SK-MEL-5 (cell line): ENCODE measurements at regions not wholly inside any gene's neighbourhood (a gene's known extent, or its start where the extent isn't known, plus 50 kb on each side); places are given as distances from the start of the nearest gene placed in this dataset.
"Not testable (repeated sequence)": the region's sequence is repeated elsewhere in the genome, so short reads cannot be mapped to it uniquely, and the experiment has no call there.

Source experiments
- DNase-seq: peaks from one replicate; pipeline ENCODE4 v3.0.0-alpha.2; 2016; ENCODE audit warnings: low read depth, low spot score
- in situ Hi-C: cut with HindIII; loops from 2 replicates; pipeline ENCODE4 v1.10.0; 2016; ENCODE audit warnings: low sequenced_read_pairs, high pct_unique_total_duplicates, low pct_unique_long_range_greater_than_20kb

DNA sequence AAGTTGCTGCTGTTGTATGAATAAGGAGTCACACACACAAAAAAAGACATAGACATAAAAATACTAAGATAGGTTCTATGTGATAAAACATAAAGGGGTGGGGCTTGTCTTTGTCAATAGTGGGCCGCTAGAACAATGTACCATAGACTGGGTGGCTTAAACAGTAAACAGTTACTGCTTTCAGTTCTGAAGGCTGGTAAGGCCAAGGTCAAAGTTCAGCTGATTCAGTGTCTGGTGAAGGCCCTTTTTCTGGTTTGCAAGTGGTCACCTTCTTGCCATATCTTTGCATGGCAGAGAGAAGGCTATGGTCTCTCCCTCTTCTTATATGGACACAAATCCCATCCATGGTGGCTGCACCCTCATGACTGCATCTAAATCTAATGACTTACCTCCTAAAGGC, 1980.7 kb downstream of the PCDH7 start:
- DNase-seq = no peak
- in situ Hi-C loops = no loop called here

DNA sequence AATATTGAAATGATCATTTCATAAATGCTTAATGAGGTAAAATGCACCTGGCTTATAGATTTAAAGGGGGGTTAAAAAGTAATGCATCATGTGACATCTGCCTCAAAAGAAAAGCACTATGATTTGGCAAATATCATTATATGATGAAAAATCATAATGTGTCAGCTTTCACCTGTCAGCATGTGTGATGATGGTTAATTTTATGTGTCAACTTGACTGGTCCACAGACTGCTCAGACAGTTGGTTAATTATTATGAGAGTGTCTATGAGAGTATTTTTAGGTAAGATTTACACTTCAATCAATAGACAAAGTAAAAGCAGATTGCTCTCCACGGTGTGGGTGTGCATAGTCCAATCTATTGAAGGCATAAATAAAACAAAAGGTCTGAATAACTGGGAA, 1986.7 kb downstream of the PCDH7 start:
- DNase-seq = no peak
- in situ Hi-C loops = no loop called here

DNA sequence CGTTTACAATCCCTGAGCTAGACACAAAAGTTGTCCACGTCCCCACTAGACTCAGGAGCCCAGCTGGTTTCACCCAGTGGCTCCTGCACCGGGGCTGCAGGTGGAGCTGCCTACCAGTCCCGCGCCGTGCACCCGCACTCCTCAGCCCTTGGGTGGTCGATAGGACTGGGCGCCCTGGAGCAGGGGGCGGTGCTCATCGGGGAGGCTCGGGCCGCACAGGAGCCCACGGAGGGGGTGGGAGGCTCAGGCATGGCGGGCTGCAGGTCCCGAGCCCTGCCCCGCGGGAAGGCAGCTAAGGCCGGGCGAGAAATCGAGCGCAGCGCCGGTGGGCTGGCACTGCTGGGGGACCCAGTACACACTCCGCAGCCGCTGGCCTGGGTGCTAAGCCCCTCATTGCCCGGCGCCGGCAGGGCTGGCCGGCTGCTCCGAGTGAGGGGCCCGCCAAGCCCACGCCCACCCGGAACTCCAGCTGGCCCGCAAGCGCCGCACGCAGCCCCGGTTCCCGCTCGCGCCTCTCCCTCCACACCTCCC, 1996.0 kb downstream of the PCDH7 start:
- DNase-seq, in situ Hi-C loops: not testable (repeated sequence)

DNA sequence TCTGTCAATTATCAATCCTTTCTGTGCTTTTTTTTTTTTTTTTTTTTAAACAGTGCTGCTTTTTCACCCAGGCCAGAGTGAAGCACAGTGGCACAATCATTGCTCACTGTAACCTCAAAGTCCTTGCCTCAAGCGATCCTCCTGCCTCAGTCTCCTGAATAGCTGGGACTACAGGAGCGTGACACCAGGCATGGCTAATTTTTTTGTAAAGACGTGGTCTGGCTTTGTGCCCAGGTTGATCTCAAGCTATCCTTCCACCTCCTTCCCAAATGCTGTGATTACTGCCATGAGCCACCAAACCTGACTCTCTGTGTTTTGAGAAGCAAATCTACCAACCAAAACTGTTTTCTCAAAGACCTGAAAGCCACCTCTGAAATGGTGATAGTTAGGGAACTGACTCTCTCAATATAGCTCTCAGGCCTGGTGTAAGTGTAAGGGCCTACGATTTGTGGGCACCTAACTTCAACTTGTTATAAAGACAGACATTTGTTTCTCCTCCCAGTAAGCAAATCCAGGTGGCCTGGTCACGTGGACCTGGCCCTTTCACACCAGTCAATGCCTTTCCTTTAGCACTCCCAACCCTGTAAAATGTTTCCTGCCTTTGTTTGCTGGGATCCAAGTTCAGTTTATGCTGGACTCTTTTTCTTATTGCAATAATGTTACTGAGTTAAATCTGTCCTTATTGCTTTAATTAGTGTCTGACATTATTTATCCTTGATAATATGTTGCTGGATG, 2015.9 kb downstream of the PCDH7 start:
- in situ Hi-C loops = no loop called here
- DNase-seq = no peak

DNA sequence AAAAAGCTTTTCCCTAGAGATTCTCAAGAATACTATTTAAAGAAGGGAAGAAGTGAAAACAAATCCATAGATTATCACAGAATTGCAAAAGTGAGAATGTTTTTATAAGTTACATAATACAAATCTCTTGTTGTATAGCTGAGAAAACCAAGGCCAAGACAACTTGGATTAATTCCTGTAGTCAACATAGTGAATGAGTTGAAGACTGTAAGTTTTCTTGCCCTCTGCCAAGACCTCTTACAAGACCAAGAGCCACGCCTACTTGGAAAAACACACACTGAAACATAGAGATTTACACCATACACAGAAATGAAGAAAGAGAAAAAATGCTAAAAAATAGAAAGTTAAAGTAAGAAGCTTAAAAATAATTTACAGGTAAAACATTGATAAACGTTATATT, 2024.0 kb downstream of the PCDH7 start:
- in situ Hi-C loops = no loop called here
- no peak for DNase-seq

DNA sequence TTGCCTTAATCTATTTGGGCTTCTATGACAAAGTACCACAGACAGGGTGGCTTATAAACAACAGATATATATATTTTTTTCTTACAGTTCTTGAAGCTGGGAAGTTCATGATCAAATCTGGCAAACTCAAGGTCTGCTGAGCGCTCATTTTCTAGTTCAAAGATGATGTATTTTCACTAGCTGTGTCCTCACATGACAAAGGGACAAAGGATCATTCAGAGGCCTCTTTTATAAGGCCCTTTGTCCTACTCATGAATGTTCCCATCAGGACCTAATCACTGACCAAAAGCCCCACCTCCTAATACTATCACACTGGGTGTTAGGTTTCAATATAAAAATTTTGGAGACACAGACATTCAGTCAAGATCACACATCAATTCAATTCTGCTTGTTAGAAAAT, 2025.2 kb downstream of the PCDH7 start:
- in situ Hi-C loops = no loop called here
- DNase-seq = peak; percentile 81

DNA sequence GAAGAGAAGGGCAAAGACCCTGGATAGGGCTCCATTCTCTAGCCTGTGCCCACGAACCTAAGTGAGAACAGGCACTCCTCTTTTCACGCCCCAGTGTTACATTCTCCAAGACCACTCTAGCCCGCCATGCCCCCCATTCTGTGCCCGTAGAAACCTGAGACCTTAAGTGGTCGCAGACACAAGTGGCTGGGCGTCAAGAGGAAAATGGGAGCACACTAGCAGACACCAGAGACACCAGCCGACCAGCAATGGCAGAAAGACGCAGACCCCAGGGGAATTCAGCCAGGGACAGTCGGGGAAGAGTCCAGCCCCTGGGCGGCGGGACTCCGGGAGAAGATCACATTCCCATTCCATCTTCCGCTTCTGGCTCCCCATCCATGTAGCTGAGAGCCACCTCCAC, 2027.9 kb downstream of the PCDH7 start:
- in situ Hi-C loops = no loop called here
- no peak for DNase-seq

DNA sequence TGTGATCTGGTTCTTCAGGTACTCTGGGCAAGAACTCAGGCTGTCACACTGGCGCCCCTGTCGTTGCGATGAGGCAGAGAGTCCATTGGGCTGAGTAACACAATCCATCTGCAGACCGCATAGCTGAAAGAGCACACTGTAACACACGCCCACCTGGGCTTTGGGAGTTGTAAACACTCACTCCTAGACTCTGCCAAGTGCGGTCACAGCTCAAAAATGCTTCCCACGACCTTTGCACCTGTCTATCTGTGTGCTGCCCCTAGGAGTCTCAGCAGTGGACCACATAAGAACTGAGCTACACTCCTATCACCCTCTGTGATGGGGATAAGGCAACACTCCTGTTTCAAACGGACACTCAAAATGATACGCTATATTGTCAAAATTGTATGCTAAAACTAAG, 2028.3 kb downstream of the PCDH7 start:
- in situ Hi-C loops = no loop called here
- no peak for DNase-seq

DNA sequence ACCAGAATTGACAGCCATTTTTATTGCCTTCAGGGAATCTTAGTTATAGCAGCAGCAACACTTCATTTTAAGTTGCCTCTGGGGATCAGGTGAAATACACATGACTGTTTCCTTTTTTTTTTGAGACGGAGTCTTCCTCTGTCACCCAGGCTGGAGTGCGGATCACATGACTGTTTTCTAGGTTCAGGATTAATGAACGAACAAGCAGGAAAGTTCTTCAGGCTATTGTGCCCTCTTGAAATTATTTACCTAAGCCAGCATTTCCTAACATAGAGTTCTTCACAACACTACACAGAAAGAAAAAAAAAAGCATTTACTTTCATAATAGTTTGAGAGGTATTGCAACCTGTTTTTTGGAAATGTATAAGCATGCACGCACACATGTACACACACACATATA, 2032.8 kb downstream of the PCDH7 start:
- DNase-seq = no peak
- in situ Hi-C loops = no loop called here

DNA sequence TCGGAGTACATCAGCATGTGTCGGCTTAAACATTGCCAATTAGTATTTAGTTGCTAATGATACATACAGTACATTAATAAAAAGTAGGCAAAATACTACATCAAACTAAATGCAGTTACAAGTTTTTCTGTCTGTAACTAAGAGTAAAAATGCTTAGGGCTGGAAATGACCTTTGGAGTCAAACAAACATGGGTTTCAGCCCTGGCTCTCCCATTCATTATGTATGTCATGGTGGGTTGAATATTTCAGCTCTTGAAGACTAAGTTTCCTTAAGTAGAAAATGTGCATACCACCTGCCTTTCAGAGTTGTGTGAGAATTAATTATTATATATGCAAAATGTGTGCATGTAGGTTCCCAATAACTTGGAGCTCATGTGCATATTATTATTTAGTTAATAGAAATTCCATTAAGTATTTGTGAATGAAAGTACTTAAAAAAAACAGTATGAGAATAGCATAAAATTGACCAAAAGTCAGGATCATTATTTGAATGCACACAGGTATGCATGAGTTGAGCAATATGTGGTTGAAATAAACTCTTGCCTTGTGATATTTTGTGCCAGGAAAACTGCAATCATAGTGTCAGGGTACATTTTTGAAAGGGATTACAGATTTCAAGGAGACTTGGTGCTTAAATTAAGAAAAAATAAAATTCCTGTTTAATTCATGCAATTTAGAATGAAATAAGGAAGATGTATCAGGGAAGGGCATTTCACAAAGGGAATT, 2048.7 kb downstream of the PCDH7 start:
- in situ Hi-C loops = no loop called here
- DNase-seq = peak; percentile 7

DNA sequence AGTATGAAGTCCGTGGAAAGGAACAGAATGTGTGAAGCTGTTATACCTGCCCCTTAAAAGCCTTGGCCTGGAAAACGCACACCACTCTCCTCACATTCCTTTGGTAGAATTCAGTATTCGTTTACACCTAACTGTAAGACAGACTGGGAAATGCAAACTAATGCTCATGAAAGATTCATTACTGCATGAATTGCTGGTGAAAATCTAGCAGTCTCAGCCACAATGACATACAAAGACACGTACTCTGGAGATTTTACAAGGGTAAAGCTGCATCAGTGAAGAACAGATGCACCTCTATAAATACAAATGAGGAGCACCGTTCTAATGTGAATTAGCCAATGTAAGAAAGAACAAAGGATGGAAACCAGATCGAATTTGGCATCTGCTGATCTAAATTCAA, 2051.3 kb downstream of the PCDH7 start:
- in situ Hi-C loops = no loop called here
- DNase-seq = no peak

DNA sequence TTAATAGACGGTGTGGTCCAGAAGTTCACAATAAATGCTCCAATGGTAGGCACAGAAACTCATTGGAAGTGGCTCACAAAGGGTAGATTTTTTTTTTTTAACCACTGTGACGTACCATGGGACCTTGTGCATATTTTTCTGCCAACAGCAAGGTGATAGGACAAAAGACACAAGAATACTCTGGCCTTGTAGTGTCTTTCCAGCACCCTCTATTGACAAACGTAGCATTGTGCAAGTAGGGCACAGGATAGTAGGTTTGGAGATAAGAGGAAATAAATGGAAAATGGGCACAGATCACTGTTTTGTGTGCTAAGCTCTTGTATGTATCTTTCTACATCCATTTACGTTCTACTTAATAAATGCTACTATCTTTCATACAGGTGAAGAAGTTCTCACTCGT, 2054.9 kb downstream of the PCDH7 start:
- in situ Hi-C loops = no loop called here
- peak; percentile 86 for DNase-seq

DNA sequence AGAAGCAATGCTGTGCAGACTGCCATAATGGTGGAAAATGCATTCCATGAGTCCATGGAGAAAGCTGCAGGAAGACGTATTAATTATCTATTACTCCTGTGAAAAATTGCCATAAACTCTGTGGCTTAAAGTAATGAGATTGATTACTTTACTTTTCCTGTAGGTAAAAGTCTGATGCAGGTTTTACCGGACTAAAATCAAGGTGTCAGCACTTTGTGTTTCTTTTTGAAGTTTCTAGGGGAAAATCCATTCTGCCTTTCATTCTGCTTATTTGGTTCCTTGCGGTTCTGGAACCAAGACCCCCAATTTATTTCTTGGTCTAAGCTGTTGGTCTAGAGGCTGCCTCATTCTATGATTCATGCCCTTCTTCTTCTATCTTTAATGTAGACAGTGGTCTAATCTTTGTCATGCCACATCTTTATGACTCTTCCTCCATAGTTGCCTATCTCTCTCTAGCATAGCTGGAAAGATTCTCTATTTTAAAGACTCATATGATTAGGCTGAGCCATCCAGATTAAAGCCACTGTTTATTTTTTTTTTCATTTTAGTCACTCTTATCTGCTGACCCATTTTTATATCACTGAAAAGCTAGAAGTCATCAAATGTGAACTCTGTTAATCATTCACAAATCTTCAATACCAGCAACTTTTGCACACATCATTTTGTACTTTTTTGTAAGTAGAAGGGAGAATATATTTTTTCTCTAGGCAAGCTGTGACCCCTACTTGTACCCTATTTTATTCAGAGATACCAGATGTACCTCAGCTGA, 2056.4 kb downstream of the PCDH7 start:
- no peak for DNase-seq
- in situ Hi-C loops = no loop called here

DNA sequence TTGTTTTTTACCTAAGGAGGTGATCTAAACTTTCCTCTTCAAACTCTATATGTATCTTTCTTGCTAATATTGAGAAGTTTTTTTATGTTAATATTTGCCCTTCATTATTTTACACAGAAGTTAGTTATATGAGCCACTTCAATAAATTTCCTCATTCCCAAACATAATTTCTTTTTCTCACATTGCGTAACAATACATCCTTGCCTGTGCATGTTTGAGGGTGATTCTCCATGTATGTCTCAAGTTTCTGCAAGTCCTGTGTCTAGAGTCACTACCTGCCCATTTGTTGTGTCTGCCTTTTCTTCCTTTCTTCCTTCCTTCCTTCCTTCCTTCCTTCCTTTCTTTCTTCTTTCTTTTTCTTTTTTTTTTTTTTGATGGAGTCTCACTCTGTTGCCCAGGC, 2057.9 kb downstream of the PCDH7 start:
- in situ Hi-C loops = no loop called here
- no peak for DNase-seq

DNA sequence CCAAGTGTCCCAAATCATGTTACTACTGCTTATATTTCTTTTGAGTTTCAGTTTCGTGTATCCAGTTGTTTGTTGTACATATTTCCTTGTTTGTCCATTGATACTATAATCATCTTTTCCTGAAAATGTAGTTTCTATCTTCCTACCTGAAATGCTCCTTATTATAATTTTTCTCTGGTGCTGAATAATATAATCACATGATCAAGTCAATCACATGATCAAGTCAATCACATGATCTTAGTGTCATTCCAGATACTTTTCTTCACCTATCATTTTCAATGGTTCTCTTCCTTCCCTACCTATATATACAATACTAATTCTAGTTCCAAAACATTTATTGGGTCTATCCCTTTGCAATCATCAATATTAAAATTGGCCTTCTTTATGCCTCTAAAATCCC, 2058.8 kb downstream of the PCDH7 start:
- in situ Hi-C loops = no loop called here
- no peak for DNase-seq

DNA sequence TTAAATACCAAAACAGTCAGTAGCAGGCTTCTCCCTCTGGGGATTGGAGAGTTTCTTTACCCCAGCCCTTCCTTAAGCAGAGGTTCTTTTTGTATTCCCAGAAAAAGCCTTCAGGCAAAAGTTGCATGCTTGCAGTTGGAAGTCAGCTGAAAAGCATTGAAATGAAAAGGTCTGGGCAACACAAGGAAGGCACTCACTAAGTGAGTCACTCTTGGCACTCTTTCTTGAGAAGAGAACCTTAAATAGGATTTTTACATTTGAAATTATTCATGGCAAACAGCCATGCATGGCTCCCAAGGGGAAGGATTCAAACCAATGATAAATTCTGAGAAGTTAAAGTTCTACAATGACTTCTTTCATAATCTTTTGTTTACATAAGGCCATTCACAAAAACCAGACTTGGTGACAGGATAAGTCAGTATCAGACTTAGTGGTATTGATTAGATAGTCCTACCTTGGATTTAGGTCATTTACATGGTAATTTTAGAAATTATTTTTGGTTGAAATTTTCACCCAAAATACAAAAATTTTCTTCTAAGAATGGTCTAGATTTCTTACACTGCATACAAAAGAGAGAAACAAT, 2068.9 kb downstream of the PCDH7 start:
- DNase-seq = peak; percentile 99
- in situ Hi-C loops = no loop called here

DNA sequence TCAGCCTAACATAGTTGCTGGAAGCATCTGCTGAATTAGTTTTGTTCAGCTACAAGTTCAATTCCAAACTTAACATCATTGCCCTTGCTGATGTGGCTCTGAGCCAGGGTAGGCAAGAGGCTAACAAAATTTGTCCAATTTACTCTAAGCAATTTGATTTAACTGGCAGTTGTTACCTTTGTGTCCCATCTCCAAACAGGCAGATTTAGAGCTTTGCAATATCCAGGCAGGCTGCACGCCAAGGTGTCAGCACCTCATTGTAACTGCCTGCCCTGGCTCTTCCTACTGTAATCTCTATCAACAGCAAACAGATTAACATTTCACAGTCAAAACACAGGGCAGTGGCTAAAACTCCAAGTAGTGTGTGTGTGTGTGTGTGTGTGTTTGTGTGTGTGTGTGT, 2070.6 kb downstream of the PCDH7 start:
- in situ Hi-C loops = no loop called here
- DNase-seq = no peak

DNA sequence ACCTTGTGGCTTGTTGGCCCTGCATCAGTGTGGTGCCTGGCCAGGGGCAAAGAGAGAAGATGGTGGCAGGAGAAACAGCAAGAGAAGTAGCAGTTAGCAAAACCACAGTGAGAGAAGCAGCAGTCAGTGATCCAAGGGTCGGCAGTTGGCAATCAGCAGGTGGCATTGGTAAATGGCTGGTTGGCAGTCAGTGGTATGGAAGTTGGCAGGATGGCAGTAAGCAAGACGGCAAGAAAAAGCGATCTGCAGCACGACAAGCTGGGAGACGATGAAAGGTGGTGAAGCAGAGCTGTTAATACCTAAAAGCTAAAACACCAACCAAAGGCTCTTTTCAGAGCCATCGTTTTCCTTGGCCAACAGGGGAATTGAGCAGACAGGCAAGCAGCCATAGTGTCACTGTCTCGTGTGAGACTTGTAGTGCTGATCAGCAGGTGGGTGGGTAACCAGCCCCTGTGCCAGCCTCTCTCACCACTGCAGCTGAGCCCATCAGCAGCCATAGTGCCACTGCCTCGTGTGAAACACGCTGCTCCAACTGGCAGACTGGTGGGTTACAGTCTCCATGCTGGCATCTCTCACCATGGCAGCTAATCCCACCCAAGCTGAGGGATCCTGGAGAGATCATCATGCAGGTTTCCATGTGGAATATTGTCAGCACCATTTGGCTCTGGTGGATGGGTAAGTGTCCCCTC, 2078.4 kb downstream of the PCDH7 start:
- peak; percentile 18 for DNase-seq
- in situ Hi-C loops = no loop called here
